ENCODE measurements at regions not wholly inside any gene's neighbourhood (a gene's known extent, or its start where the extent isn't known, plus 50 kb on each side); places are given as distances from the start of the nearest gene placed in this dataset.

GRCh38 chr2:160876029-160876428, 284.2 kb upstream of the TANK start:
- BruUV-seq (replicated peaks): no TSS peak
- Histone ChIP-seq H3K27ac (ENCODE audit: low read depth, low read length, poor library complexity, severe bottlenecking) (no peak overlapping the region), H3K9me3 (ENCODE audit: low read depth, low read length, poor library complexity, severe bottlenecking) (no peaks in the 10 kb centered on the region), H3K4me1 (ENCODE audit: insufficient read depth, low read length, poor library complexity, severe bottlenecking) (peaks cover 5% of the 10 kb centered on the region), H3K27me3 (replicated peaks; ENCODE audit: insufficient read depth, low read depth, low read length, poor library complexity) (no peaks in the 10 kb centered on the region), H3K36me3 (ENCODE audit: insufficient read depth, low read length, poor library complexity, severe bottlenecking) (no peaks in the 10 kb centered on the region), H3K4me3 (ENCODE audit: low read depth, low read length, poor library complexity, severe bottlenecking) (no peak overlapping the region)
- DNase-seq (ENCODE audit: low spot score): no peak
- POLR2A ChIA-PET (ENCODE audit: low non-redundant PET): no interaction called here
- intact Hi-C loops (cut with micrococcal nuclease; ENCODE audit: unreplicated experiment): no loop called here
- CTCF ChIA-PET: no interaction called here
- no peak for TF ChIP-seq EZH2 (IDR thresholded peaks at IDR 0.05; ENCODE audit: borderline replicate concordance, low read depth, low read length, poor library complexity, severe bottlenecking)
- TF ChIP-seq, protein P1, sequence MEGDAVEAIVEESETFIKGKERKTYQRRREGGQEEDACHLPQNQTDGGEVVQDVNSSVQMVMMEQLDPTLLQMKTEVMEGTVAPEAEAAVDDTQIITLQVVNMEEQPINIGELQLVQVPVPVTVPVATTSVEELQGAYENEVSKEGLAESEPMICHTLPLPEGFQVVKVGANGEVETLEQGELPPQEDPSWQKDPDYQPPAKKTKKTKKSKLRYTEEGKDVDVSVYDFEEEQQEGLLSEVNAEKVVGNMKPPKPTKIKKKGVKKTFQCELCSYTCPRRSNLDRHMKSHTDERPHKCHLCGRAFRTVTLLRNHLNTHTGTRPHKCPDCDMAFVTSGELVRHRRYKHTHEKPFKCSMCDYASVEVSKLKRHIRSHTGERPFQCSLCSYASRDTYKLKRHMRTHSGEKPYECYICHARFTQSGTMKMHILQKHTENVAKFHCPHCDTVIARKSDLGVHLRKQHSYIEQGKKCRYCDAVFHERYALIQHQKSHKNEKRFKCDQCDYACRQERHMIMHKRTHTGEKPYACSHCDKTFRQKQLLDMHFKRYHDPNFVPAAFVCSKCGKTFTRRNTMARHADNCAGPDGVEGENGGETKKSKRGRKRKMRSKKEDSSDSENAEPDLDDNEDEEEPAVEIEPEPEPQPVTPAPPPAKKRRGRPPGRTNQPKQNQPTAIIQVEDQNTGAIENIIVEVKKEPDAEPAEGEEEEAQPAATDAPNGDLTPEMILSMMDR (conservative IDR thresholded peaks at IDR 0.05; ENCODE audit: low read depth, low read length): no peak

DNA sequence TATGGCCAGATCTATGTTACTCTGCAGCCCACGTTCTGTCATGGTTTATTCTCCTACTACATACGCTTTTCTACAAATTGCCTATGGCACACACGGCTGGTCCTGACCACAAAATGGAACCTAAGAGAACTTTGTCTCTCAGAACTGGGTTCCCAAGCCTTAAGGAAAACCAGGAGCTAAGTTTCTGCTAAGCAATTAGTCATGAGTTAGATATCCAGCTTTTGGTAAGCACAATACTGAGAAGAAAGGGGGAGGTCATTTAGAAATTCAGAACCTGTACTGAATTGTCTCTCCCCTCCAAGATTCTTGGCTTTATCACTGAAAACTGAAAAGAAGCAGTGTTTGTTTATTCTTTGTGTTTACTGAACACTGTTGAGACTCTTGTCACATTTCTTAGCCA, 283.5 kb upstream of the TANK start:
- no TSS peak for BruUV-seq (replicated peaks)
- H3K27me3 ChIP-seq (replicated peaks; ENCODE audit: insufficient read depth, low read depth, low read length, poor library complexity): no peaks in the 10 kb centered on the region
- intact Hi-C loops (cut with micrococcal nuclease; ENCODE audit: unreplicated experiment): no loop called here
- TF ChIP-seq EZH2 (IDR thresholded peaks at IDR 0.05; ENCODE audit: borderline replicate concordance, low read depth, low read length, poor library complexity, severe bottlenecking): no peak
- TF ChIP-seq, protein P1 (conservative IDR thresholded peaks at IDR 0.05; ENCODE audit: low read depth, low read length): no peak
- CTCF ChIA-PET: no interaction called here
- H3K9me3 ChIP-seq (ENCODE audit: low read depth, low read length, poor library complexity, severe bottlenecking): no peaks in the 10 kb centered on the region
- no peaks in the 10 kb centered on the region for H3K4me1 ChIP-seq (ENCODE audit: insufficient read depth, low read length, poor library complexity, severe bottlenecking)
- H3K27ac ChIP-seq (ENCODE audit: low read depth, low read length, poor library complexity, severe bottlenecking): no peak overlapping the region
- H3K36me3 ChIP-seq (ENCODE audit: insufficient read depth, low read length, poor library complexity, severe bottlenecking): no peaks in the 10 kb centered on the region
- POLR2A ChIA-PET (ENCODE audit: low non-redundant PET): no interaction called here
- no peak for DNase-seq (ENCODE audit: low spot score)
- H3K4me3 ChIP-seq (ENCODE audit: low read depth, low read length, poor library complexity, severe bottlenecking): no peak overlapping the region

DNA sequence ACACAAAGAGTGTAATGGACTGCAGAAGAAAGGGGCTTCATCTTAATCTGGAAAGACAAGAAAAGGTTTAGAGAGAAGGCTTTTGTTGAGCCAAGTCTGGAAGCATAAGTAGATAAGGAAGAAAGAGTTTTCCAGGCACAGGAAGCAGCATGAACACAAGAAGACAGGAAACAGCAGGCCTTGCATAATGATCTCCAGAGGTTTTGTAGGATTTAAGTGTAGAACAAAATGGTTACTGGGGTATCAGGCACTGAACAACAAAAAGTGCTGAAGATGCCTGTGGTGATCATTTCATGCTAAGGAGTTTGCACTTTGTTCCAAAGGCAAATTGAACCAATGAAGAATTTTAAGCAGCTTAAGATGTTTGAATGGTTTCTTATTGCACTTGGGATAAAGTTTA, 281.6 kb upstream of the TANK start:
- POLR2A ChIA-PET (ENCODE audit: low non-redundant PET): no interaction called here
- TF ChIP-seq EZH2 (IDR thresholded peaks at IDR 0.05; ENCODE audit: borderline replicate concordance, low read depth, low read length, poor library complexity, severe bottlenecking): no peak
- TF ChIP-seq, protein P1 (conservative IDR thresholded peaks at IDR 0.05; ENCODE audit: low read depth, low read length): no peak
- Histone ChIP-seq H3K36me3 (ENCODE audit: insufficient read depth, low read length, poor library complexity, severe bottlenecking) (no peaks in the 10 kb centered on the region), H3K27me3 (replicated peaks; ENCODE audit: insufficient read depth, low read depth, low read length, poor library complexity) (no peaks in the 10 kb centered on the region), H3K27ac (ENCODE audit: low read depth, low read length, poor library complexity, severe bottlenecking) (no peak overlapping the region), H3K4me1 (ENCODE audit: insufficient read depth, low read length, poor library complexity, severe bottlenecking) (no peaks in the 10 kb centered on the region), H3K4me3 (ENCODE audit: low read depth, low read length, poor library complexity, severe bottlenecking) (no peak overlapping the region), H3K9me3 (ENCODE audit: low read depth, low read length, poor library complexity, severe bottlenecking) (no peaks in the 10 kb centered on the region)
- intact Hi-C loops (cut with micrococcal nuclease; ENCODE audit: unreplicated experiment): no loop called here
- no TSS peak for BruUV-seq (replicated peaks)
- DNase-seq (ENCODE audit: low spot score): peak; percentile 83
- CTCF ChIA-PET: no interaction called here
